ENCODE measurements at regions not wholly inside any gene's neighbourhood (a gene's known extent, or its start where the extent isn't known, plus 50 kb on each side); places are given as distances from the start of the nearest gene placed in this dataset.

- H3K27me3 ChIP-seq (ENCODE audit: insufficient read depth, insufficient read length): no peaks in the 10 kb centered on the region
- TF ChIP-seq SUZ12 (IDR thresholded peaks at IDR 0.05; ENCODE audit: extremely low read depth, insufficient read depth, insufficient read length): no peak
- no peaks in the 10 kb centered on the region for H3K9me3 ChIP-seq (ENCODE audit: insufficient read depth, low read length)
- DNase-seq (ENCODE audit: low read depth, low spot score): no peak
- H3K9ac ChIP-seq (ENCODE audit: insufficient read length, low read depth): no peak overlapping the region
- H3K36me3 ChIP-seq (ENCODE audit: insufficient read depth, insufficient read length, low read length): no peaks in the 10 kb centered on the region
- no peak overlapping the region for H3K4me3 ChIP-seq (ENCODE audit: insufficient read length, low read depth)
- H3K4me1 ChIP-seq (ENCODE audit: insufficient read depth, insufficient read length): no peaks in the 10 kb centered on the region
Measured at GRCh38 chr15:96505014-96505413, 174.5 kb downstream of the NR2F2 start.

GRCh38 chr15:96514607-96515285 lies 184.2 kb downstream of the NR2F2 start:
- Histone ChIP-seq H3K9ac (ENCODE audit: insufficient read length, low read depth) (no peak overlapping the region), H3K9me3 (ENCODE audit: insufficient read depth, low read length) (no peaks in the 10 kb centered on the region; the same call in 1 of the 2 replicates)
- no peak for DNase-seq (ENCODE audit: low read depth, low spot score)

GRCh38 chr15:96515371-96515770 lies 184.9 kb downstream of the NR2F2 start:
- no peak overlapping the region for H3K9ac ChIP-seq (ENCODE audit: insufficient read length, low read depth)
- no peaks in the 10 kb centered on the region for H3K36me3 ChIP-seq (ENCODE audit: insufficient read depth, insufficient read length, low read length)
- H3K4me3 ChIP-seq (ENCODE audit: insufficient read length, low read depth): no peak overlapping the region
- no peak for TF ChIP-seq ZNF274 (IDR thresholded peaks at IDR 0.05; ENCODE audit: low read depth, low read length)
- no peak for TF ChIP-seq SUZ12 (IDR thresholded peaks at IDR 0.05; ENCODE audit: extremely low read depth, insufficient read depth, insufficient read length)
- TF ChIP-seq YY1 (IDR thresholded peaks at IDR 0.05; ENCODE audit: insufficient read depth, insufficient read length): no peak
- DNase-seq (ENCODE audit: low read depth, low spot score): no peak
- H3K9me3 ChIP-seq (ENCODE audit: insufficient read depth, low read length): no peaks in the 10 kb centered on the region; the same call in 1 of the 2 replicates
- no peaks in the 10 kb centered on the region for H3K27me3 ChIP-seq (ENCODE audit: insufficient read depth, insufficient read length)
- no peaks in the 10 kb centered on the region for H3K4me1 ChIP-seq (ENCODE audit: insufficient read depth, insufficient read length)

More at GRCh38 chr15:96514607-96515285, 184.2 kb downstream of the NR2F2 start:
- TF ChIP-seq ZNF274 (IDR thresholded peaks at IDR 0.05; ENCODE audit: low read depth, low read length) (no peak), YY1 (IDR thresholded peaks at IDR 0.05; ENCODE audit: insufficient read depth, insufficient read length) (no peak), SUZ12 (IDR thresholded peaks at IDR 0.05; ENCODE audit: extremely low read depth, insufficient read depth, insufficient read length) (no peak)
- no peak overlapping the region for H3K4me3 ChIP-seq (ENCODE audit: insufficient read length, low read depth)
- H3K27me3 ChIP-seq (ENCODE audit: insufficient read depth, insufficient read length): no peaks in the 10 kb centered on the region
- H3K4me1 ChIP-seq (ENCODE audit: insufficient read depth, insufficient read length): no peaks in the 10 kb centered on the region
- H3K36me3 ChIP-seq (ENCODE audit: insufficient read depth, insufficient read length, low read length): no peaks in the 10 kb centered on the region

GRCh38 chr15:96521386-96521785 lies 190.9 kb downstream of the NR2F2 start:
- no peaks in the 10 kb centered on the region; the same call in none of the 2 replicates for H3K9me3 ChIP-seq (ENCODE audit: insufficient read depth, low read length)
- TF ChIP-seq ZNF274 (IDR thresholded peaks at IDR 0.05; ENCODE audit: low read depth, low read length) (no peak), YY1 (IDR thresholded peaks at IDR 0.05; ENCODE audit: insufficient read depth, insufficient read length) (no peak), SUZ12 (IDR thresholded peaks at IDR 0.05; ENCODE audit: extremely low read depth, insufficient read depth, insufficient read length) (no peak)
- no peak for DNase-seq (ENCODE audit: low read depth, low spot score)
- no peaks in the 10 kb centered on the region for H3K36me3 ChIP-seq (ENCODE audit: insufficient read depth, insufficient read length, low read length)
- no peak overlapping the region for H3K4me3 ChIP-seq (ENCODE audit: insufficient read length, low read depth)
- no peaks in the 10 kb centered on the region for H3K27me3 ChIP-seq (ENCODE audit: insufficient read depth, insufficient read length)
- no peaks in the 10 kb centered on the region for H3K4me1 ChIP-seq (ENCODE audit: insufficient read depth, insufficient read length)
- H3K9ac ChIP-seq (ENCODE audit: insufficient read length, low read depth): no peak overlapping the region

- no peaks in the 10 kb centered on the region for H3K36me3 ChIP-seq (ENCODE audit: insufficient read depth, insufficient read length, low read length)
- H3K4me3 ChIP-seq (ENCODE audit: insufficient read length, low read depth): no peak overlapping the region
- DNase-seq (ENCODE audit: low read depth, low spot score): no peak
- H3K4me1 ChIP-seq (ENCODE audit: insufficient read depth, insufficient read length): no peaks in the 10 kb centered on the region
- H3K9me3 ChIP-seq (ENCODE audit: insufficient read depth, low read length): no peaks in the 10 kb centered on the region; the same call in 1 of the 2 replicates
- TF ChIP-seq SUZ12 (IDR thresholded peaks at IDR 0.05; ENCODE audit: extremely low read depth, insufficient read depth, insufficient read length) (no peak), ZNF274 (IDR thresholded peaks at IDR 0.05; ENCODE audit: low read depth, low read length) (no peak), YY1 (IDR thresholded peaks at IDR 0.05; ENCODE audit: insufficient read depth, insufficient read length) (no peak)
- H3K27me3 ChIP-seq (ENCODE audit: insufficient read depth, insufficient read length): no peaks in the 10 kb centered on the region
- H3K9ac ChIP-seq (ENCODE audit: insufficient read length, low read depth): no peak overlapping the region
Measured at GRCh38 chr15:96524676-96525417, 194.3 kb downstream of the NR2F2 start.

GRCh38 chr15:96535148-96535547 lies 204.6 kb downstream of the NR2F2 start:
- TF ChIP-seq ZNF274 (IDR thresholded peaks at IDR 0.05; ENCODE audit: low read depth, low read length) (no peak), YY1 (IDR thresholded peaks at IDR 0.05; ENCODE audit: insufficient read depth, insufficient read length) (no peak)
- Histone ChIP-seq H3K4me1 (ENCODE audit: insufficient read depth, insufficient read length) (no peaks in the 10 kb centered on the region), H3K9me3 (ENCODE audit: insufficient read depth, low read length) (no peaks in the 10 kb centered on the region), H3K4me3 (ENCODE audit: insufficient read length, low read depth) (no peak overlapping the region), H3K36me3 (ENCODE audit: insufficient read depth, insufficient read length, low read length) (no peaks in the 10 kb centered on the region), H3K9ac (ENCODE audit: insufficient read length, low read depth) (no peak overlapping the region), H3K27me3 (ENCODE audit: insufficient read depth, insufficient read length) (no peaks in the 10 kb centered on the region)
- no peak for DNase-seq (ENCODE audit: low read depth, low spot score)

- H3K27me3 ChIP-seq (ENCODE audit: insufficient read depth, insufficient read length): no peaks in the 10 kb centered on the region
- no peak overlapping the region for H3K4me3 ChIP-seq (ENCODE audit: insufficient read length, low read depth)
- H3K4me1 ChIP-seq (ENCODE audit: insufficient read depth, insufficient read length): no peaks in the 10 kb centered on the region
- no peak overlapping the region for H3K9ac ChIP-seq (ENCODE audit: insufficient read length, low read depth)
- no peak for TF ChIP-seq SUZ12 (IDR thresholded peaks at IDR 0.05; ENCODE audit: extremely low read depth, insufficient read depth, insufficient read length)
- TF ChIP-seq YY1 (IDR thresholded peaks at IDR 0.05; ENCODE audit: insufficient read depth, insufficient read length): no peak
- TF ChIP-seq ZNF274 (IDR thresholded peaks at IDR 0.05; ENCODE audit: low read depth, low read length): no peak
- H3K36me3 ChIP-seq (ENCODE audit: insufficient read depth, insufficient read length, low read length): no peaks in the 10 kb centered on the region
- no peaks in the 10 kb centered on the region for H3K9me3 ChIP-seq (ENCODE audit: insufficient read depth, low read length)
- no peak for DNase-seq (ENCODE audit: low read depth, low spot score)
Measured at GRCh38 chr15:96538491-96538890, 208.0 kb downstream of the NR2F2 start.
